HCT116 (cell line): ENCODE measurements at regions not wholly inside any gene's neighbourhood (a gene's known extent, or its start where the extent isn't known, plus 50 kb on each side); places are given as distances from the start of the nearest gene placed in this dataset.
"Not testable (repeated sequence)": the region's sequence is repeated elsewhere in the genome, so short reads cannot be mapped to it uniquely, and the experiment has no call there.

Experiments
- ATAC-seq: fragments of 200-7000 bp; cut with Tn5 transposase; 2 replicates; pipeline ENCODE4 v1.9.1; 2020; ENCODE audit warnings: mild to moderate bottlenecking, moderate library complexity
- BruUV-seq: library from RNA; stranded (reverse); fragments of 400-500 nt; replicated peaks from 2 replicates; lab custom pipeline; 2021; lab: Mats Ljungman, UMichigan
- CTCF ChIA-PET: fragments of 300-600 bp; sonication (Branson Sonifier 250); formaldehyde crosslinking; loops from one replicate; lab custom pipeline; 2021; ENCODE audit warnings: antibody characterized with exemption; lab: Charles Lee
- POLR2A ChIA-PET: fragments of 300-600, 350-600 bp; sonication (Branson Sonifier 250); formaldehyde crosslinking; loops from one replicate; lab custom pipeline; 2021; ENCODE audit warnings: antibody characterized with exemption; lab: Charles Lee
- RAD21 ChIA-PET, 2 experiments: fragments of 300-600 bp; sonication (Branson Sonifier 250); formaldehyde crosslinking; loops; one replicate each; lab custom pipeline; 2023; ENCODE audit warnings: low total read pairs in 2 of 2; ENCODE audit not compliant: uncharacterized antibody in 2 of 2, unreplicated experiment in 2 of 2, low non-redundant PET in 1 of 2; lab: Charles Lee
- DNase-seq: peaks from one replicate; pipeline ENCODE4 v3.0.0-alpha.2; 2010; ENCODE audit warnings: low read depth, low spot score
- H2AFZ ChIP-seq: fragments of 200-600 bp; shearing (Covaris generic), sonication (generic); 2 replicates; pipeline ENCODE4 v1.6.1; 2017; ENCODE audit warnings: low read depth, mixed run types, mixed read lengths, antibody characterized with exemption, low read length; ENCODE audit not compliant: poor library complexity, severe bottlenecking
- H3K27ac ChIP-seq: 2 replicates; pipeline ENCODE4 v1.5.1; 2012; ENCODE audit warnings: low read depth, low read length
- H3K27me3 ChIP-seq: fragments of 200-600 bp; sonication (generic); 2 replicates; pipeline ENCODE4 v1.6.1; 2016; ENCODE audit warnings: mixed run types, low read length, mixed read lengths; ENCODE audit not compliant: insufficient read depth
- H3K36me3 ChIP-seq, 2 experiments: fragments of 200-500 bp in 1 of 2; fragments of 200-600 bp in 1 of 2; sonication (Bioruptor generic) in 1 of 2; sonication (generic) in 1 of 2; 2 replicates each; pipeline versions ENCODE4 v1.5.1 to v1.6.1; 2014 to 2016; ENCODE audit warnings: low read length in 2 of 2, inconsistent platforms in 1 of 2, mixed read lengths in 1 of 2, mixed run types in 1 of 2; ENCODE audit not compliant: insufficient read depth in 2 of 2, control insufficient read depth in 1 of 2
- H3K4me1 ChIP-seq, 2 experiments: fragments of 200-600 bp in 1 of 2; sonication (generic) in 1 of 2; 2 replicates each; pipeline versions ENCODE4 v1.5.1 to v1.6.1; 2012 to 2017; ENCODE audit warnings: low read length in 2 of 2, inconsistent platforms in 1 of 2, mild to moderate bottlenecking in 1 of 2, mixed read lengths in 1 of 2, mixed run types in 1 of 2, moderate library complexity in 1 of 2; ENCODE audit not compliant: insufficient read depth in 2 of 2, control insufficient read depth in 1 of 2
- H3K4me2 ChIP-seq: fragments of 200-600 bp; sonication (generic); 2 replicates; pipeline ENCODE4 v1.6.1; 2017; ENCODE audit warnings: mixed run types, low read length, mixed read lengths
- H3K4me3 ChIP-seq, 2 experiments: fragments of 200-600 bp in 1 of 2; sonication (generic) in 1 of 2; replicated peaks in 1 of 2; 2 replicates each; pipeline ENCODE4 v1.5.1; 2011 to 2016; ENCODE audit warnings: low read length in 2 of 2, control low read depth in 1 of 2, low read depth in 1 of 2, mild to moderate bottlenecking in 1 of 2, mixed read lengths in 1 of 2, mixed run types in 1 of 2
- H3K79me2 ChIP-seq: fragments of 200-600 bp; sonication (generic); 2 replicates; pipeline ENCODE4 v1.6.1; 2017; ENCODE audit warnings: mild to moderate bottlenecking, mixed run types, low read length, moderate library complexity, mixed read lengths; ENCODE audit not compliant: insufficient read depth
- H3K9ac ChIP-seq: fragments of 200-600 bp; sonication (generic); 2 replicates; pipeline ENCODE4 v1.6.1; 2016; ENCODE audit warnings: low read length, mixed read lengths
- H3K9me2 ChIP-seq: fragments of 200-600 bp; sonication (generic), shearing (Covaris generic); 2 replicates; pipeline ENCODE4 v1.6.1; 2017; ENCODE audit warnings: mixed run types, mild to moderate bottlenecking, moderate library complexity; ENCODE audit not compliant: insufficient read depth
- H3K9me3 ChIP-seq, 2 experiments: fragments of 200-500 bp in 1 of 2; fragments of 200-600 bp in 1 of 2; sonication (Bioruptor generic) in 1 of 2; sonication (generic) in 1 of 2; 2 replicates each; pipeline ENCODE4 v1.6.1; 2014 to 2017; ENCODE audit warnings: low read length in 2 of 2, mixed read lengths in 2 of 2, inconsistent platforms in 1 of 2, low read depth in 1 of 2, mild to moderate bottlenecking in 1 of 2, mixed run types in 1 of 2, moderate library complexity in 1 of 2; ENCODE audit not compliant: control insufficient read depth in 1 of 2, insufficient read depth in 1 of 2
- H4K20me1 ChIP-seq: fragments of 200-600 bp; sonication (generic), shearing (Covaris generic); 2 replicates; pipeline ENCODE4 v1.6.1; 2017; ENCODE audit warnings: mixed run types, mild to moderate bottlenecking, moderate library complexity; ENCODE audit not compliant: insufficient read depth
- CEBPB ChIP-seq: IDR thresholded peaks from 2 replicates; pipeline ENCODE4 v1.6.1; 2012; ENCODE audit warnings: low read depth
- ELF1 ChIP-seq: IDR thresholded peaks from 2 replicates; pipeline ENCODE4 v1.6.1; 2012; ENCODE audit warnings: low read depth, borderline replicate concordance
- EZH2phosphoT487 ChIP-seq: fragments of 200-600 bp; IDR thresholded peaks from 2 replicates; pipeline ENCODE4 v1.6.1; 2018; ENCODE audit warnings: antibody characterized with exemption, borderline replicate concordance
- FOSL1 ChIP-seq: IDR thresholded peaks from 2 replicates; pipeline ENCODE4 v1.6.1; 2012; ENCODE audit warnings: low read depth
- POLR2A ChIP-seq: IDR thresholded peaks from 2 replicates; pipeline ENCODE4 v1.7.0; 2011; ENCODE audit warnings: borderline replicate concordance; ENCODE audit not compliant: insufficient read depth, insufficient read length; ENCODE audit errors: extremely low read depth
- SIN3A ChIP-seq: IDR thresholded peaks from 2 replicates; pipeline ENCODE4 v1.6.1; 2012; ENCODE audit warnings: low read depth
- YY1 ChIP-seq: IDR thresholded peaks from 2 replicates; pipeline ENCODE4 v1.6.1; 2011; ENCODE audit warnings: low read length, low read depth, moderate library complexity, mild to moderate bottlenecking; ENCODE audit not compliant: insufficient replicate concordance; ENCODE audit errors: extremely low read depth
- intact Hi-C: fragments of 100-400 bp; cut with micrococcal nuclease; formaldehyde crosslinking; loops from 2 replicates; pipeline ENCODE4 v1.10.0; 2022

DNA sequence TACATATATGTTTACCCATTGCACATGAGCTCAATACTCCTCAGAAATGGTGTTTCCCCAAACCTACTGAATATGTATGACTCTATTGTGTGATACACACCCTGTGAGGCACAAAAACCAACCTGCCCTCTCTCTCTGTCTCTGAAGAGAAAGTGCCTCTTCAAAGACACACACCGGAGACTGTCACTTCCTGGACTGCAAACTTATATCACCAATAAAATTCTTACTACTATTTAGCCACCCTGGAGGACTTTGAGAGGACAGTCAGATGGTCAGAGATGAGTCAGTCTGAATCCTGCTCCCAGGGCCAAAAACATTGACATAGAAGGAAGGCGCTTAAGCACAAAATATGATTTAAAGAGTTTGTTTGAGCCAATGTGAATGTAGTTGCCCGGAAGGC lies 110.4 kb downstream of the PPIAL4G start:
- Histone ChIP-seq H3K9ac (no peak overlapping the region), H4K20me1 (no peaks in the 10 kb centered on the region), H3K9me3 (no peaks in the 10 kb centered on the region), H3K4me3 (no peak overlapping the region), H3K36me3 (no peaks in the 10 kb centered on the region), H3K27me3 (no peaks in the 10 kb centered on the region), H3K4me2 (0 out of 2 replicates have a peak overlapping the region, but pooled peaks have one; percentile 4), H3K4me1 (peaks cover 0 to 19% of the 10 kb centered on the region in 2 experiments; a peak in 3 of 4 replicates), H3K27ac (no peak overlapping the region), H2AFZ (peak overlapping the region; percentile 54), H3K79me2 (no peaks in the 10 kb centered on the region)
- BruUV-seq: no TSS peak
- ATAC-seq: no peak
- RAD21 ChIA-PET: no interaction called here
- DNase-seq: no peak
- POLR2A ChIA-PET: interaction anchor here (1.4 to 2.6 kb wide), 3 partner anchors 16 to 109 kb away, joined by 4 to 10 read pairs (median 8); no protein-coding TSS in a partner anchor
- CTCF ChIA-PET: no interaction called here
- intact Hi-C loops: no loop called here
- no peak for TF ChIP-seq ELF1
- TF ChIP-seq FOSL1: 0 out of 2 replicates have a peak, but pooled peaks have one; percentile 16
- no peak for TF ChIP-seq POLR2A
- no peak for TF ChIP-seq EZH2phosphoT487
- TF ChIP-seq CEBPB: no peak
- TF ChIP-seq YY1: no peak
- TF ChIP-seq SIN3A: no peak
- TF ChIP-seq, all 23 proteins: peak for 1
- no peaks in the 10 kb centered on the region for H3K9me2 ChIP-seq

DNA sequence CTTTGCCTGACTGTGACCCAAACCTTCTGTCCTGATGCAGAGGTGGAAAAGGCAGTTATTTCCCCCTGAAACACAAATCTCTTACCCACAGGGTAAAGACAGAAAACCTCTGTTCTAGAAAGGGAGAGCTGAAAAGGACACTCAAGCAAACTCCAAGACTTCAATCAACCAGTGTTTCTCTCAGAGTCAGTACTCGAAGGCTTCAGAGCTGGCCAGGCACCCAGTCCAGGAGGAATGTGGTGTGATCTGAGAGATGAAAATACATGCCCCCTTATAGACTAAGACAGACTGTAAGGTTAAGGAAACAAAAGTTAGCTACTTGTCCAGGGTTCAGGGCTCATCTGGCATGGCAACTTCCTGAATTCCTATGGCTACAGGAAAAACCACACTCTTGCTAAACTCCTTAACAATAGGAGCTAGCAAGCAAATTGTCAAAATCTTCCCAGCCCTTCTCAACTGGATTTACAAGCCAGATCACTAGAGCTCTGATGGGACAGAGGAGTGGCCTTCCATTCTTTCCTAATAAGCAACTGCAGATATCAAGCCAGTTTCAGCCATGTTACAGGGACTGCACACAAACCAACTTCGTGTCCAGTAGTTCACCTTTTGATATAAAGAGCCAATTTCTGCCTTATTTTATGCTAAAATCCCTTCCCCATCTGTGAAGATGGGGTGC lies 110.9 kb downstream of the PPIAL4G start:
- H3K9me2 ChIP-seq, intact Hi-C loops, H3K27me3 ChIP-seq, H4K20me1 ChIP-seq, H3K36me3 ChIP-seq, H3K4me3 ChIP-seq, BruUV-seq, H3K9me3 ChIP-seq, RAD21 ChIA-PET, CTCF ChIA-PET, H3K27ac ChIP-seq, DNase-seq, H3K9ac ChIP-seq, H3K79me2 ChIP-seq: not testable (repeated sequence)
- Histone ChIP-seq H3K4me1 (peaks cover 0 to 19% of the 10 kb centered on the region in 2 experiments; a peak in 3 of 4 replicates), H2AFZ (peak overlapping the region; percentile 75), H3K4me2 (0 out of 2 replicates have a peak overlapping the region, but pooled peaks have one; percentile 33)
- POLR2A ChIA-PET: interaction anchor here (1.4 to 2.6 kb wide), 3 partner anchors 16 to 109 kb away, joined by 4 to 10 read pairs (median 8); no protein-coding TSS in a partner anchor
- ATAC-seq: peak; percentile 8
